ENCODE measurements at regions not wholly inside any gene's neighbourhood (a gene's known extent, or its start where the extent isn't known, plus 50 kb on each side); places are given as distances from the start of the nearest gene placed in this dataset.
"Not testable (repeated sequence)": the region's sequence is repeated elsewhere in the genome, so short reads cannot be mapped to it uniquely, and the experiment has no call there.

- H3K9me3 Mint-ChIP-seq, result peaks cover 10% of the 10 kb centered on the region
- no peak for DNase-seq (ENCODE audit: low read depth, low spot score)
- no peak overlapping the region for H3K4me3 Mint-ChIP-seq
- TF ChIP-seq, protein P1, sequence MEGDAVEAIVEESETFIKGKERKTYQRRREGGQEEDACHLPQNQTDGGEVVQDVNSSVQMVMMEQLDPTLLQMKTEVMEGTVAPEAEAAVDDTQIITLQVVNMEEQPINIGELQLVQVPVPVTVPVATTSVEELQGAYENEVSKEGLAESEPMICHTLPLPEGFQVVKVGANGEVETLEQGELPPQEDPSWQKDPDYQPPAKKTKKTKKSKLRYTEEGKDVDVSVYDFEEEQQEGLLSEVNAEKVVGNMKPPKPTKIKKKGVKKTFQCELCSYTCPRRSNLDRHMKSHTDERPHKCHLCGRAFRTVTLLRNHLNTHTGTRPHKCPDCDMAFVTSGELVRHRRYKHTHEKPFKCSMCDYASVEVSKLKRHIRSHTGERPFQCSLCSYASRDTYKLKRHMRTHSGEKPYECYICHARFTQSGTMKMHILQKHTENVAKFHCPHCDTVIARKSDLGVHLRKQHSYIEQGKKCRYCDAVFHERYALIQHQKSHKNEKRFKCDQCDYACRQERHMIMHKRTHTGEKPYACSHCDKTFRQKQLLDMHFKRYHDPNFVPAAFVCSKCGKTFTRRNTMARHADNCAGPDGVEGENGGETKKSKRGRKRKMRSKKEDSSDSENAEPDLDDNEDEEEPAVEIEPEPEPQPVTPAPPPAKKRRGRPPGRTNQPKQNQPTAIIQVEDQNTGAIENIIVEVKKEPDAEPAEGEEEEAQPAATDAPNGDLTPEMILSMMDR (conservative IDR thresholded peaks at IDR 0.05), result no peak
- H3K27ac Mint-ChIP-seq (ENCODE audit: unreplicated experiment), result no peak overlapping the region
- peaks cover 9% of the 10 kb centered on the region for H3K4me1 Mint-ChIP-seq
- peaks cover 4% of the 10 kb centered on the region for H3K36me3 Mint-ChIP-seq (ENCODE audit: low read depth)
- H3K27me3 Mint-ChIP-seq (ENCODE audit: low read depth), result no peaks in the 10 kb centered on the region
These were observed 250.7 kb upstream of the KAZN start for GRCh38 chr1:14347776-14348175.

DNA sequence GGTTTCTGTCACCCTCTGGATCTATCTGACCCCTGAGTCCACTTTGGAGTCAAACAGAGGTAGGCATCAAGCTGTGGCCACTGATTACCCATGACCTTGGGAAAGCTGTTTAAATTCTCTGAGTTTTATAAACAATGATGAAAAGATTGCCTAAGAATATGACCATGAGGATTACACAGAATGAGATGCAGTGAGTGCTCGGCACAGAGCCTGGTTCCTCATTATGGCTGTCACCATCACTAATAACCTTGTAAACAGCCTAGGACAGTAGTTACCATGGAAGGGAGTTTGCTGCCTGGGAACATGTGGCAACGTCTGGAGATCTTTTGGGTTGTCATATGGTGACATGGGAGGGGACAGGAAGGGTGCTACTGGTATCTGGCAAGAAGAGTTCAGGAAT lies 248.3 kb upstream of the KAZN start:
- Mint-ChIP-seq H3K27ac (ENCODE audit: unreplicated experiment) (no peak overlapping the region), H3K9me3 (peaks cover 15% of the 10 kb centered on the region), H3K36me3 (ENCODE audit: low read depth) (peaks cover 7% of the 10 kb centered on the region), H3K4me3 (no peak overlapping the region), H3K4me1 (peaks cover 9% of the 10 kb centered on the region), H3K27me3 (ENCODE audit: low read depth) (peaks cover 3% of the 10 kb centered on the region)
- TF ChIP-seq, protein P1 (conservative IDR thresholded peaks at IDR 0.05), result no peak
- DNase-seq (ENCODE audit: low read depth, low spot score), result no peak

DNA sequence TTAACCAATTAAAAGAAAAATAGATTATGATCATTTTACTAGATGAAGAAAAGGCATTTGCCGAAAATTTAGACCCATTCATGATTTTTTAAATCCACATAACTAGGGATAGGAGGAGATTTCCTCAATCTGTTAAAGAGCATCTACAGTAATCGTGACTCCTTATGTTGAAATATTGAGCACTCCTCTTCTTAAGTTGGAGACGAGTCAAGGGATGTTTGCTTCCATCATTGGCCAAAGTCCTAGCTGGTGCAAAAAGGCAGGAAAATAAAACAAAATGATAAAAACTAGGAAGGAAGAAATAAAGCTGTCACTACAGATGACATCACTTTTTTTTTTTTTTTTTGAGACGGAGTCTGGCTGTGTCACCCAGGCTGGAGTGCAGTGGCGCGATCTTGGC lies 245.6 kb upstream of the KAZN start:
- Mint-ChIP-seq H3K4me3 (no peak overlapping the region), H3K36me3 (ENCODE audit: low read depth) (peaks cover 11% of the 10 kb centered on the region), H3K9me3 (peaks cover 21% of the 10 kb centered on the region), H3K4me1 (peaks cover 4% of the 10 kb centered on the region), H3K27ac (ENCODE audit: unreplicated experiment) (no peak overlapping the region), H3K27me3 (ENCODE audit: low read depth) (peaks cover 9% of the 10 kb centered on the region)
- no peak for DNase-seq (ENCODE audit: low read depth, low spot score)
- TF ChIP-seq, protein P1 (conservative IDR thresholded peaks at IDR 0.05), result no peak

DNA sequence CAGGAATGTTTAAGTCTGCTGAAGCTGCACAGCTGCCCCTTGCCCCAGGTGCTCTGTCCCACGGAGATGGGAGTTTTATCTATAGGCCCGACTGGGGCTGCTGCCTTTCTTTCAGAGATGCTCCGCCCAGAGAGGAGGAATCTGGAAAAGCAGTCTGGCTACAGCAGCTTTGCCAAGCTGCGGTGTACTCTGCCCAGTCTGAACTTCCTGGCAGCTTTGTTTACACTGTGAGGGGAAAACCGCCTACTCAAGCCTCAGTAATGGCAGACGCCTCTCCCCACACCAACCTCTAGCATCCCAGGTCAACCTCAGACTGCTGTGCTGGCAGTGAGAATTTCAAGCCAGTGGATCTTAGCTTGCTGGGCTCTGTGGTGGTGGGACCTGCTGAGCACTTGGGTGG lies 237.5 kb upstream of the KAZN start:
- not testable (repeated sequence) for H3K4me3 Mint-ChIP-seq; H3K36me3 Mint-ChIP-seq (ENCODE audit: low read depth); H3K9me3 Mint-ChIP-seq; DNase-seq (ENCODE audit: low read depth, low spot score); H3K4me1 Mint-ChIP-seq; H3K27ac Mint-ChIP-seq (ENCODE audit: unreplicated experiment)
- peaks cover 12% of the 10 kb centered on the region for H3K27me3 Mint-ChIP-seq (ENCODE audit: low read depth)

GRCh38 chr1:14362331-14362730 lies 236.2 kb upstream of the KAZN start:
- Mint-ChIP-seq H3K9me3 (peaks cover under 1% of the 10 kb centered on the region), H3K27ac (ENCODE audit: unreplicated experiment) (no peak overlapping the region), H3K4me3 (no peak overlapping the region), H3K36me3 (ENCODE audit: low read depth) (peaks cover 1% of the 10 kb centered on the region), H3K27me3 (ENCODE audit: low read depth) (peaks cover 9% of the 10 kb centered on the region), H3K4me1 (peaks cover 11% of the 10 kb centered on the region)
- DNase-seq (ENCODE audit: low read depth, low spot score), result no peak
- TF ChIP-seq, protein P1 (conservative IDR thresholded peaks at IDR 0.05), result no peak

GRCh38 chr1:14363036-14363590 lies 235.4 kb upstream of the KAZN start:
- DNase-seq (ENCODE audit: low read depth, low spot score), result no peak
- no peak overlapping the region for H3K4me3 Mint-ChIP-seq
- TF ChIP-seq, protein P1 (conservative IDR thresholded peaks at IDR 0.05), result no peak

More at GRCh38 chr1:14363036-14363590, 235.4 kb upstream of the KAZN start:
- Mint-ChIP-seq H3K4me1 (peaks cover 11% of the 10 kb centered on the region), H3K9me3 (no peaks in the 10 kb centered on the region), H3K27me3 (ENCODE audit: low read depth) (peaks cover 8% of the 10 kb centered on the region), H3K36me3 (ENCODE audit: low read depth) (no peaks in the 10 kb centered on the region), H3K27ac (ENCODE audit: unreplicated experiment) (no peak overlapping the region)
